GM12878 (cell line): ENCODE measurements at regions not wholly inside any gene's neighbourhood (a gene's known extent, or its start where the extent isn't known, plus 50 kb on each side); places are given as distances from the start of the nearest gene placed in this dataset.

ENCODE experiments used
- ATAC-seq: fragments of 200-7000 bp; cut with Tn5 transposase; 3 replicates; pipeline ENCODE4 v1.9.1; 2020; ENCODE audit warnings: mild to moderate bottlenecking, moderate library complexity
- BruUV-seq: library from RNA; stranded (reverse); fragments of 400-500 nt; replicated peaks from 2 replicates; lab custom pipeline; 2021; lab: Mats Ljungman, UMichigan
- CTCF ChIA-PET: fragments of 300-600 bp; sonication (Branson Sonifier 250); formaldehyde crosslinking; extraction: SDS; loops from one replicate; lab custom pipeline; 2021; ENCODE audit warnings: inconsistent platforms; lab: Yijun Ruan, JAX
- POLR2A ChIA-PET: fragments of 350-600 bp; formaldehyde crosslinking; extraction: SDS; loops from one replicate; lab custom pipeline; 2021; ENCODE audit warnings: inconsistent platforms; lab: Charles Lee
- RAD21 ChIA-PET: fragments of 300-600 bp; sonication (Branson Sonifier 250); formaldehyde crosslinking; loops from one replicate; lab custom pipeline; 2023; ENCODE audit warnings: antibody characterized with exemption; ENCODE audit not compliant: unreplicated experiment; lab: Charles Lee
- SMC1A ChIA-PET: fragments of 300-600 bp; sonication (Branson Sonifier 250); formaldehyde crosslinking; loops from one replicate; lab custom pipeline; 2023; ENCODE audit not compliant: unreplicated experiment, uncharacterized antibody; lab: Charles Lee
- DNase-seq: peaks from one replicate; pipeline ENCODE4 v3.0.0-alpha.2; 2011; ENCODE audit warnings: low read depth, low spot score
- FAIRE-seq: peaks from 3 replicates; lab custom pipeline; 2011; peaks lifted over from hg19 to GRCh38; lab: Jason Lieb, UNC
- H2AFZ ChIP-seq: 2 replicates; pipeline ENCODE4 v1.6.0; 2011; ENCODE audit warnings: low read depth, low read length, control low read depth; ENCODE audit not compliant: control insufficient read depth
- H3K27ac ChIP-seq: 2 replicates; pipeline ENCODE4 v1.5.1; 2011; ENCODE audit warnings: control low read depth; ENCODE audit not compliant: control insufficient read depth, insufficient read depth
- H3K27me3 ChIP-seq, 2 experiments: replicated peaks in 1 of 2; 2 replicates each; pipeline versions ENCODE4 v1.6.0 to v1.6.1; 2011; ENCODE audit warnings: low read length in 1 of 2; ENCODE audit not compliant: control insufficient read depth in 2 of 2, insufficient read depth in 2 of 2
- H3K36me3 ChIP-seq, 2 experiments: 2 replicates each; pipeline ENCODE4 v1.5.1; 2011; ENCODE audit warnings: low read length in 1 of 2; ENCODE audit not compliant: control insufficient read depth in 2 of 2, insufficient read depth in 2 of 2
- H3K4me1 ChIP-seq: 2 replicates; pipeline ENCODE4 v1.6.1; 2011; ENCODE audit warnings: mild to moderate bottlenecking, low read length, moderate library complexity, mixed read lengths; ENCODE audit not compliant: control insufficient read depth, insufficient read depth
- H3K4me2 ChIP-seq: 2 replicates; pipeline ENCODE4 v1.6.0; 2011; ENCODE audit warnings: control low read depth; ENCODE audit not compliant: control insufficient read depth, insufficient read depth
- H3K4me3 ChIP-seq: fragments of 200-600 bp; sonication (generic); 2 replicates; pipeline ENCODE4 v1.5.1; 2016
- H3K79me2 ChIP-seq: 2 replicates; pipeline ENCODE4 v1.6.0; 2011; ENCODE audit warnings: low read length; ENCODE audit not compliant: control insufficient read depth, insufficient read depth
- H3K9ac ChIP-seq: 2 replicates; pipeline ENCODE4 v1.8.0; 2011; ENCODE audit warnings: low read length, control low read depth, mixed read lengths; ENCODE audit not compliant: control insufficient read depth, insufficient read depth
- H3K9me3 ChIP-seq: replicated peaks from 3 replicates; pipeline ENCODE4 v1.5.1; 2011; ENCODE audit warnings: mild to moderate bottlenecking, low read length; ENCODE audit not compliant: control insufficient read depth, insufficient read depth
- H4K20me1 ChIP-seq: 2 replicates; pipeline ENCODE4 v1.6.0; 2011; ENCODE audit not compliant: control insufficient read depth, insufficient read depth
- ESRRA ChIP-seq: IDR thresholded peaks from 2 replicates; pipeline ENCODE4 v1.6.1; 2012; ENCODE audit warnings: mild to moderate bottlenecking, low read length, improper control_type of control experiment
- EZH2 ChIP-seq: IDR thresholded peaks from 2 replicates; pipeline ENCODE4 v1.6.1; 2012; ENCODE audit warnings: low read depth, mild to moderate bottlenecking, control low read depth, inconsistent platforms, low read length, borderline replicate concordance; ENCODE audit not compliant: control insufficient read depth
- GATAD2B ChIP-seq: fragments of 450-650 bp; conservative IDR thresholded peaks from 2 replicates; pipeline ENCODE4 v1.6.1; 2017; ENCODE audit warnings: low read depth, mild to moderate bottlenecking, moderate library complexity
- HCFC1 ChIP-seq: fragments of 150-350 bp; IDR thresholded peaks from 2 replicates; pipeline ENCODE4 v1.6.1; 2014; ENCODE audit warnings: low read length
- MTA2 ChIP-seq: fragments of 450-650 bp; IDR thresholded peaks from 2 replicates; pipeline ENCODE4 v1.6.1; 2016; ENCODE audit warnings: low read depth, mild to moderate bottlenecking, moderate library complexity
- NRF1 ChIP-seq: conservative IDR thresholded peaks from 2 replicates; pipeline ENCODE4 v1.6.1; 2011; ENCODE audit warnings: mild to moderate bottlenecking, low read depth, low read length, improper control_type of control experiment
- POLR2AphosphoS5 ChIP-seq: IDR thresholded peaks from 2 replicates; pipeline ENCODE4 v1.6.1; 2011; ENCODE audit warnings: mild to moderate bottlenecking, low read length, inconsistent platforms
- RAD21 ChIP-seq: IDR thresholded peaks from 2 replicates; pipeline ENCODE4 v1.6.1; 2011; ENCODE audit warnings: mild to moderate bottlenecking, low read depth, low read length, moderate library complexity; ENCODE audit not compliant: insufficient read depth
- SP1 ChIP-seq: IDR thresholded peaks from one replicate; pipeline ENCODE4 v1.6.1; 2011; ENCODE audit warnings: low read depth, low read length
- SUZ12 ChIP-seq: fragments of 200-600 bp; sonication (generic); IDR thresholded peaks from one replicate; pipeline ENCODE4 v1.6.1; 2018; ENCODE audit warnings: antibody characterized with exemption, mild to moderate bottlenecking; ENCODE audit not compliant: unreplicated experiment
- WRNIP1 ChIP-seq: IDR thresholded peaks from 2 replicates; pipeline ENCODE4 v1.6.1; 2011; ENCODE audit warnings: low read depth, low read length, improper control_type of control experiment, borderline replicate concordance
- ZNF24 ChIP-seq: fragments of 450-650 bp; IDR thresholded peaks from 2 replicates; pipeline ENCODE4 v1.6.1; 2017; ENCODE audit warnings: antibody characterized with exemption, mild to moderate bottlenecking
- ZNF384 ChIP-seq: IDR thresholded peaks from 2 replicates; pipeline ENCODE4 v1.6.1; 2012; ENCODE audit warnings: low read depth, mild to moderate bottlenecking, low read length, improper control_type of control experiment, borderline replicate concordance
- in situ Hi-C: fragments of 300-500 bp; cut with MboI; formaldehyde crosslinking; loops from 9 replicates; pipeline ENCODE4 v1.14.3; 2018; ENCODE audit warnings: mixed read lengths
- intact Hi-C: fragments of 100-400 bp; cut with micrococcal nuclease; formaldehyde crosslinking; loops from one replicate; pipeline ENCODE4 v1.14.2; 2022; ENCODE audit not compliant: unreplicated experiment
- TF ChIP-seq, protein P1 (sequence below): fragments of 450-650 bp; IDR thresholded peaks from 2 replicates; pipeline ENCODE4 v1.6.1; 2018; ENCODE audit warnings: mild to moderate bottlenecking, low read depth, moderate library complexity; ENCODE audit not compliant: partially characterized antibody
- TF ChIP-seq, protein P2 (sequence below): fragments of 450-650 bp; IDR thresholded peaks from 2 replicates; pipeline ENCODE4 v1.6.1; 2014; ENCODE audit warnings: mild to moderate bottlenecking

GRCh38 chr6:9540534-9541126, 874.2 kb downstream of the TFAP2A start (continued):
- TF ChIP-seq GATAD2B (no peak), MTA2 (no peak), HCFC1 (no peak), SUZ12 (no peak), POLR2AphosphoS5 (no peak), RAD21 (peak; percentile 59), ZNF384 (peak; percentile 38; the same call in 1 of the 2 replicates)
- TF ChIP-seq, protein P1, sequence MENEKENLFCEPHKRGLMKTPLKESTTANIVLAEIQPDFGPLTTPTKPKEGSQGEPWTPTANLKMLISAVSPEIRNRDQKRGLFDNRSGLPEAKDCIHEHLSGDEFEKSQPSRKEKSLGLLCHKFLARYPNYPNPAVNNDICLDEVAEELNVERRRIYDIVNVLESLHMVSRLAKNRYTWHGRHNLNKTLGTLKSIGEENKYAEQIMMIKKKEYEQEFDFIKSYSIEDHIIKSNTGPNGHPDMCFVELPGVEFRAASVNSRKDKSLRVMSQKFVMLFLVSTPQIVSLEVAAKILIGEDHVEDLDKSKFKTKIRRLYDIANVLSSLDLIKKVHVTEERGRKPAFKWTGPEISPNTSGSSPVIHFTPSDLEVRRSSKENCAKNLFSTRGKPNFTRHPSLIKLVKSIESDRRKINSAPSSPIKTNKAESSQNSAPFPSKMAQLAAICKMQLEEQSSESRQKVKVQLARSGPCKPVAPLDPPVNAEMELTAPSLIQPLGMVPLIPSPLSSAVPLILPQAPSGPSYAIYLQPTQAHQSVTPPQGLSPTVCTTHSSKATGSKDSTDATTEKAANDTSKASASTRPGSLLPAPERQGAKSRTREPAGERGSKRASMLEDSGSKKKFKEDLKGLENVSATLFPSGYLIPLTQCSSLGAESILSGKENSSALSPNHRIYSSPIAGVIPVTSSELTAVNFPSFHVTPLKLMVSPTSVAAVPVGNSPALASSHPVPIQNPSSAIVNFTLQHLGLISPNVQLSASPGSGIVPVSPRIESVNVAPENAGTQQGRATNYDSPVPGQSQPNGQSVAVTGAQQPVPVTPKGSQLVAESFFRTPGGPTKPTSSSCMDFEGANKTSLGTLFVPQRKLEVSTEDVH, result no peak

DNA sequence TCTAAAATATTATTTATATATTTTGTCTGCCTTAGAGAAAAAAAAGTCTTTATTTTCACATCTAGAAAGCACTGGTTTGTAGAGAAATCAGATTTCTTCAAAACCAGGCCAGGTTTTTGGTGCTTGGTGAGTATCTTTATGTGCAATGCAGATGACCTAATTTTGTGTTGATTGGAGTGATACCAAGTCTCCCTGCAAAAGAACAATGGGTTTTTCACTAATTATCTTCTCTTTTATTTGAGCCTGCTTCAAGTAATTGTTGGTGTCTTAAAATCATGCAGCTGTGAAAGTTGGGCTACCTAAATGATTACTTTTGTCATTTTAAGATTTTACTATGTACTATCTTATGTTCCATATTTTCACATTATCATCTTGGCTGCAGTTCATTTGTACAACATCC, 874.7 kb downstream of the TFAP2A start:
- Histone ChIP-seq H3K9ac (no peak overlapping the region), H3K27me3 (no peaks in the 10 kb centered on the region), H3K4me1 (no peaks in the 10 kb centered on the region), H3K4me2 (no peak overlapping the region), H3K27ac (no peak overlapping the region), H4K20me1 (no peaks in the 10 kb centered on the region), H3K79me2 (no peaks in the 10 kb centered on the region), H2AFZ (no peak overlapping the region), H3K9me3 (no peaks in the 10 kb centered on the region; the same call in 2 of the 3 replicates), H3K4me3 (no peak overlapping the region), H3K36me3 (no peaks in the 10 kb centered on the region)
- DNase-seq, result no peak
- CTCF ChIA-PET, result interaction anchor here (0.7 to 1.4 kb wide), 5 partner anchors 11 to 889 kb away, joined by 3 to 4 read pairs (median 3); no protein-coding TSS in a partner anchor
- in situ Hi-C loops (no loop called here), intact Hi-C loops (loop anchor here (5.0 kb wide), 1 partner anchor 887 kb away; no protein-coding TSS in a partner anchor)
- SMC1A ChIA-PET, result interaction anchor here (1.4 to 5.8 kb wide), 2 partner anchors 16 to 26 kb away, joined by 3 to 43 read pairs; no protein-coding TSS in a partner anchor
- BruUV-seq, result no TSS peak
- RAD21 ChIA-PET, result interaction anchor here (0.7 to 1.0 kb wide), 2 partner anchors 12 to 889 kb away, joined by 3 to 4 read pairs; no protein-coding TSS in a partner anchor
- POLR2A ChIA-PET, result no interaction called here
- no peak for ATAC-seq
- FAIRE-seq, result no peak
- TF ChIP-seq, protein P2, sequence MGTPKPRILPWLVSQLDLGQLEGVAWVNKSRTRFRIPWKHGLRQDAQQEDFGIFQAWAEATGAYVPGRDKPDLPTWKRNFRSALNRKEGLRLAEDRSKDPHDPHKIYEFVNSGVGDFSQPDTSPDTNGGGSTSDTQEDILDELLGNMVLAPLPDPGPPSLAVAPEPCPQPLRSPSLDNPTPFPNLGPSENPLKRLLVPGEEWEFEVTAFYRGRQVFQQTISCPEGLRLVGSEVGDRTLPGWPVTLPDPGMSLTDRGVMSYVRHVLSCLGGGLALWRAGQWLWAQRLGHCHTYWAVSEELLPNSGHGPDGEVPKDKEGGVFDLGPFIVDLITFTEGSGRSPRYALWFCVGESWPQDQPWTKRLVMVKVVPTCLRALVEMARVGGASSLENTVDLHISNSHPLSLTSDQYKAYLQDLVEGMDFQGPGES, result no peak
- TF ChIP-seq ZNF24, result no peak
- TF ChIP-seq WRNIP1, result no peak
- no peak for TF ChIP-seq NRF1
- TF ChIP-seq EZH2, result no peak
- TF ChIP-seq ESRRA, result no peak
- TF ChIP-seq, protein P1, result no peak
- no peak for TF ChIP-seq SP1
